Upper lobe of left lung (tissue), 4 donors: ENCODE measurements at regions not wholly inside any gene's neighbourhood (a gene's known extent, or its start where the extent isn't known, plus 50 kb on each side); places are given as distances from the start of the nearest gene placed in this dataset.

Experiments
- CTCF ChIP-seq, 6 experiments: fragments of 450-650 bp in 4 of 6; fragments of 200-600 bp in 2 of 6; sonication (generic) in 2 of 6; IDR thresholded peaks; one replicate each; pipeline ENCODE4 v1.5.1; 2016 to 2019; ENCODE audit warnings: antibody characterized with exemption in 6 of 6
- EP300 ChIP-seq, 4 donors: sonication (generic); formaldehyde crosslinking; IDR thresholded peaks; one replicate each; pipeline ENCODE4 v1.5.1; 2017; ENCODE audit warnings: antibody characterized with exemption in 4 of 4, control low read depth in 2 of 4
- POLR2A ChIP-seq, 4 donors: fragments of 450-650 bp; IDR thresholded peaks; one replicate each; pipeline ENCODE4 v1.5.1; 2016 to 2017; ENCODE audit warnings: antibody characterized with exemption in 4 of 4, mild to moderate bottlenecking in 2 of 4
- POLR2AphosphoS5 ChIP-seq, 2 donors: sonication (generic); formaldehyde crosslinking; IDR thresholded peaks; one replicate each; pipeline ENCODE4 v1.5.1; 2017; ENCODE audit warnings: antibody characterized with exemption in 2 of 2

GRCh38 chr10:83153714-83154113, 985.6 kb upstream of the GHITM start:
- TF ChIP-seq CTCF (IDR thresholded peaks at IDR 0.05) (no peak), POLR2A (IDR thresholded peaks at IDR 0.05) (no peak), EP300 (IDR thresholded peaks at IDR 0.05) (no peak), POLR2AphosphoS5 (IDR thresholded peaks at IDR 0.05) (no peak)
